Activated CD8-positive, alpha-beta memory T cell treated with anti-CD3 and anti-CD28 coated beads for 1 hour (primary cell): ENCODE measurements at regions not wholly inside any gene's neighbourhood (a gene's known extent, or its start where the extent isn't known, plus 50 kb on each side); places are given as distances from the start of the nearest gene placed in this dataset.
"Not testable (repeated sequence)": the region's sequence is repeated elsewhere in the genome, so short reads cannot be mapped to it uniquely, and the experiment has no call there.

Experiments used
- DNase-seq, 2 donors: peaks; one replicate each; pipeline ENCODE4 v3.0.0-alpha.2; 2020; ENCODE audit warnings: low read depth in 1 of 2; ENCODE audit errors: extremely low read depth in 1 of 2

DNA sequence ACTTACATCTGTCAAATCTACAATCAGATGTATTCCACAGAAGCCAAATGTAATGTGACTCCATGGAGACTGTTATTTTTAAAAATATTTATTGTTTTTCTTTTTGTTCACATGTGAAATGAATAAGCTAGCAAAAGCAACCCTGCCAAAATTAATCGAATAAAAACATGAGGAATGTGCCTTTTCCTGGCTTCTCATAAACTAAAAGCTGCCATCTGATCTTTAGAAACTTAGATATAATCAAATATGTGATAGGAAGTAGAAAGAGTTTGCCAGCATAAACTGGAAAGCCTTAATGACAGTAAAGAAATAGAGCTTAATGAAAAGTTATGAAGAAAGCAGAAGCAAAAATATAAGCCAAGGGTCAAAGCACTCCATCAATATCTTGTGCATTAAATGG, 1724.7 kb upstream of the WWC1 start:
- no peak for DNase-seq

DNA sequence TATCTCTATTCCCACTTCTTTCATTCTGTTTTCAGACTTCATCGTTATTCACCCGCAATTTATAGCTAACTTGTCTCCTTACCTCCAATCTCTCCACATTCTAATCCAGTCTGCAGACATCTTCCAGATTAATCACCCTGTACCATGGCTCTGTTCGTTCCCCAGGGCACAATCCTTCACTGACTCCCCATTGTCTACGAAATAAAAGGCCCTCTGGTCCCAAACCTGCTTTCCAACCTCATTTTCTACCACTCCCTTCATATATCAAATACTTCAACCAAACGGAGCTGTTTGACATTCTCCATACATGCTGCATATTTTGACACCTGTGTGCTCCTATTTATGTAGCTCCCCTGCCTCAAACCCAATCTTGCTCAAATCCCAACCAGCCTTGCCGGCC, 1720.6 kb upstream of the WWC1 start:
- DNase-seq = no peak

DNA sequence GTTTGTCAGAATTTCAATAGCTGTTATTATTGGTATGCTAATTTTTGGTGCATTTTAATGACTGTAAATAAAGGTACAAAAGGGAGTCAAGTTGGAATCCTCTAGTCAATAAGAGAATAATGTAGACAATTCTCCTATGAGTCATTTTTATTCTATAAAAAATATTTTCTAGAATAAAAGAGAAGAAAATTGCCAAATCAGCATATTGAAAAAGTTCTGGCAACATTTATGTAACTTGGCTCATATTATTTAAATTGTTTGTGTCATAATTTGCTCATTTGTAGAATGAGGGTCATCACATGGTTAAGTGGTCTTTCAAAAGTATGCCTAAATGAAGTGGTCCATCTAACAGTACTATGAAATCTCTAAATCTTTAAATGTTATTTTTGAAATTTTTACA, 1719.8 kb upstream of the WWC1 start:
- no peak for DNase-seq

DNA sequence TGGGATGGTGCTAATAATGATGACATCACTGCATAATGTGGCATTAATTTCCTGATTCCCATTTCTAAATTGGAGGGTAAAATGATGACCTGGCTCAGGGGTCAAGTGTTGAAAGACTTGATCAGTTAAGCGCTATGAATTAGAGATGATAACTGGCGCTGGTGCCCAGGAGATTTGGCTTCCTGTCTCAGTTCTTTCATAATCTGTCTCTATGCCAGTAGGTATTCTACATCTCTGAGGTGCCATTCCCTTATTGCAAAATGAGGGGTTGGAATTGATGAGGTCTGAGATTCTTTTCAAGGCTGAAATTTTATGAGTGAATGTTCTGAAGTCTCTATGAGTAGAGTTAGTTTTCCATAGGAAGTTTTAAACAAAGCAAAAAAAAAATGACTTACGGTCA, 1715.1 kb upstream of the WWC1 start:
- no peak for DNase-seq

DNA sequence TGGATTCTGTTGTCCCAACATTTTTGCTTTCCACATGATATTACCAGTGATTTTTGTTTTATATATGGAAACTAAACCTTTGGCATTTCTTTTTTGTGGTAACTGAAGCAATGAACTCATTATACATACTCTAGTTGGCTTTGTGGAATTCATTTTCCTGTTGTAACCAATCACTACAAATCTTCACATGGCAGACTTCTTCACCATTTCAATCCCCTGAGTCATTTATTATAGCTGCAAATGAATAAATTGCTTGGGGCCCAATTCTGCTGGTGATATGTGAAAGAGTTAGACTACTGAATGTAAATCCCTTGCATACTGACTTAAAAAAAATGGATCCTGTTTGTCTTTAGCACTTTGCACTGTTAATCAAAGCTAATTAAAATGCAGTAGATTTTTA, 1709.6 kb upstream of the WWC1 start:
- no peak for DNase-seq

DNA sequence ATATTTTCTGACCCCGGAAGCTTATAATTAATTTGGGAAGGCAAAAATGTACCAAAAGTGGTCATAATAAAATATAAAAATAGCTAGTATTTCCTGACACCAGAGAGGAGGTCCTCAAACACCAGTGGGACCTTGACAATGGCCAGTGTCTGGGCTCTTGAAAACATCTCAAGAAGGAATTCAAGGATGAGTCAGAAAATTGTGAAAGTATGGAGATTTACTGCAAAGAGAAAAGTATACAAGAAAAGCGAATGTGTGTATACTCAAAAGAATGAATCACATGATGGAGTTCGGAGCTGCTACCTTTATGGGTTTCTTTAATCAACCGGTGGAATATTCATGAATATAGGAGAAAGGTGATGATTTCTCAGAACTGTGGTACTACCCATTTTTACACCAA, 1709.0 kb upstream of the WWC1 start:
- DNase-seq = no peak

DNA sequence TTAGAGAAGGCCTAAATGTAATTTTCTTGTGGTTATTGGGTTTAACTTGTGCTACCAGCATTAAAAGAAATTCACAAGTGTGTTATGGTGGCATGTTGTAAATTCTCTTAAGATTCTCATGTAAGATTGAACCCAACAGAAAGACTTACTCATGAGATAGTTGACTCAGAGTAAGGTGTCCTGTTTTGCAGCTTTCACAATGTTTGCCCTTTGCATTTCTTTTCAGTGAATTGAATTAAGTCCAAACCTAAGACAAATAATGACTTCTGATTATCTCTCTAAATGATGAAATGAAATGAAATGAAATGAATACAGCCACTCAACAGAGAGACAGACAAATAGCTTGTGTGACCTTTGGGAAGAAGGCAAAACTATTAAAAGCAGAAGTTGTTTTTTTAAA, 1696.9 kb upstream of the WWC1 start:
- DNase-seq = no peak

DNA sequence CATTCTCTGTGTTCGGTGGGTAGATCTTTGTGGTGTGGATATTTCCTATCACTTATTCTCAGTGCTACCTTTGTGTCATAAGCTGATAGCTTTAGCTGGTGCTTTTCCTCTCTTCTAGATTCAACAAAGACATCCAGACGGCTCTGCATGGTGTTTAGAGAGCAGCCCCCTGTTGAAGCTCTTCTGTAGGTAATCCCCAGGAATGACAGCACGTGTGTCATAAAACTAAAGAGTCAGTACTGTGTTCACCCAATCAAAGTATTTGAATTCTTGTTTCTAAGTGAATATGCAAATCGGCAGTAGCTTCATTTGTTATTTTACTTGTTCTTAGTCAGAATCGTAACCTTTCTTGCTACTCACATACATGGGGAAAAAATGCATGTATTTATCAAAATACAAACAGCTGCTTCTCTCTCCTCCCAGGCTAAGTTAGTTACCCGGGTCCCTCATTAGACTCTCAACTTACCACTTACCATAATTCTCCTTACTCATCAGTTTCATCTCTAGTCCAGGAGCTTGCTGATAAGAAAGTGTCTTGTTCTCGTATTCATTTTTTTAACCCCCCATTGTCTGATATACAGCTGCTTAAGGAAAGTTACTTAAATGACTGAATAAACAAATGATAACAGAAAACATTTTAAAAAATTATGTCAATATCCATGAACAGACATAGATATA, 1696.0 kb upstream of the WWC1 start:
- no peak for DNase-seq

DNA sequence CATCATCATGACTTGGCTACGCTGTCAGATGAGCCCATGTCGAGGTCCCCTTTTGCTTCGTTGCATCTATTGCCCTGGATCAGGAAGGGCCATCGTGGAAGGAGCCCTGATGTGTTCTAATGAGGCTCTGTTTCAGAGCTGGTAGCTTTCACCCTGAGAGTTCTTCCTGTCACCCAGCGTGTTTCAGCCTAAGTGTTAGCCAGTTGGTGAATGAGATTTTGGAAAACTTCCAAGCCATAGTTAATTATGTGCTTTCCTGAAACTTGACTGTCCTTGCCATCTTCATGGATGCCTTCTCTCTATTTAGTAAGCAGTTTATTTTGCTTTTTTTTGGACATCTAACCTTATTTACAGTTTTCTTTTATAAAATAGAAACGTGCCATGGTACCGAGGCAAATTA, 1695.4 kb upstream of the WWC1 start:
- no peak for DNase-seq

DNA sequence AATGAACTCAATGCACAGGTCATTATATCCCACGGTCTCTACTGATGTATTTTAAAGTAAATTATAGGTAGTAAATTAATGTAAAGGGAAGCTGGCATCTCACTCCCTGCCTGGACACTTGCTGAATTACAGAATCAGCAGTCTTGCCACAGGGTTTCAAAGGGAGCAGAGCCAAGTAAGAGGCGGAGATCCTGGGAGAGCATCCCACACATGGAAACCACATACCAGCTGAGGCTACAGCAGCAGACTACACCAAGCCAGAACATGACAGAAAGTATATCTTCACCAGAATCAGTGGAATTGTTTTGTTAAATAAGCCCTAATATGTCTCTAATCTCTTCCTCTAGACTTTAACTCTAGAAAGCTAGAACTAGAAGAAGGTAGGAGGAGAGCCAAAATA, 1689.2 kb upstream of the WWC1 start:
- no peak for DNase-seq

DNA sequence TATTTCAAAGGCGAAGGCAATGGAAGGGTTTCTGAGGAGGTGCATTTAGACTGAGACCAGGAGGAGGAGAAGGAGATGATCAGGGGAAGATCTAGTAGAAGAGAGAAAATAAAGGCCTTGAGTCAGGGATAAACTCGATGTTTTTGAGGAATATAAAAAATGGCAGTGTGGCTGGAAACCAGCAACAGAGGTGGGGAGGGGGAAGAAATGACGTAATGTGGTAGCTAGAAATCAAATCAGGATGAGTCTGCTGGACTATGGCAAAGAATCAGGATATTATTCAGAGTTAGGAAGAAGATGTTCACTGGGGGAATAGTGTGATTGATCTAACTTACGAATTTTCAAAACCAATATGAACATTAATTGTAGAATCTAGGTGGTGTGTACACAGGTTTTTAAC, 1673.9 kb upstream of the WWC1 start:
- DNase-seq = no peak

DNA sequence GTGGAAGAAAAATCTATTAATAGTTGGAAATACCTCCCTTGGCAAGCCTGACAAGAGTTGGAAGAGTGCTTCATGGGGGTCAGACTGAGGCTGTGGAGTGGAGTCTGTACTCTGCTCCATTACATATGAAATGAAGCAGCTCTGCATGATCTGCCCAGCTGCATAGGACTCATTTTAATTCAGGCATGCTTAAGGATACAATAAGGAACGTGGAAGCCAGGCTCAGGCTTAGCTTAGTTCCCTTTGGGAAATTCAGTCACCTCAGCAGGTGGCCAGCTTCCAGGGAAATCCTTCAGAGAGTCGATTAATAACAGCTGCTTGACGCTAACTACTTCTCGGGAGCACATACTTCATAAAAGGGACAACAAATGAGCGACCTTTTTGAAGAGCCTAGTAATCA, 1672.9 kb upstream of the WWC1 start:
- no peak for DNase-seq

DNA sequence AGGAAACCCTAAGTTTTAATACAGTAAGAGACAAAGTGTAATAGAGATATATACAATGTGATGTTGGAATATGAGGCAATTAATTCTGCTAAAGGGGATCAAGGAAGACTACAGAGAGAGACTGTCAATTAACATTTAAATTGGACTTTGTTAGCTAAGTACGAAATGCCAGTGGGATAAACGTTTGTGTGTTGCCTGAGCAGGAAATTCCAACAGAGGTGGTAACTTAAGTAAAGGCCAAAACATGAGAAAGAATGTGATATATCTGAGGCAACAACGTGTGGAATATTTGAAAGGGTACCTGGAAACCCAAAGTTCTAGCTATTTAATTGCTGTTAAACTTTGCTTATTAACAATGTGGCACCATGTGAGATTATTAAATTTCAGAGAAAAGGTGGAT, 1666.9 kb upstream of the WWC1 start:
- no peak for DNase-seq

DNA sequence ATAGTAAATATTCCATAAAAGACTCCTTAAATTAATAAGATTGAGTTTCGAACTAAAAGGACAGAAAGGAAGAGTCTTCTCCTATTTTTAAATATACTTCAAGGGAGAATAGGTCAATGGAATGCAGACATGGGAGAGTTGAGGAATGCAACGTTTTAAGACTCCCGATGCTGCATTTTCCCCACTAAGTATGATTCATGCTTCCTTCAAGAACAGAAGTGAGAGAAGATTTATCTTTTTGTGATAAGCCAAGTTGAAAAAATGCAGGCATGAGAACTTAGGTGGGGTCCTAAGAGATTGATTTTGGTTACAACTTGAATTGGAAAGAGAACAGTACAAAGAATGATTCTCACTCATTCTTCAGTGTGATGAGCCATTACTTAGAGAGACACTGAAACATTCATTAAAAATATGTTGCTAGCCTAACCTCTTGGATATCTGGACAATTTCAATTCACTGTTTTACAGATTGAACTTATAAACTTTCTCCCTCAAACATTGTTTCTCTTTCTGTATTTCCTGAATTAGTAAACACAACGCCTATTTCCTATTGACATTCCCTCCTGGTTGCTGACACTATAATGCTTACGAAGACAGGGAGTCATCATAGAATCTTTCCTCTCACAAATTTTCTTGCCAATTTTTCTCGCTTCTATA, 1666.1 kb upstream of the WWC1 start:
- DNase-seq = no peak

DNA sequence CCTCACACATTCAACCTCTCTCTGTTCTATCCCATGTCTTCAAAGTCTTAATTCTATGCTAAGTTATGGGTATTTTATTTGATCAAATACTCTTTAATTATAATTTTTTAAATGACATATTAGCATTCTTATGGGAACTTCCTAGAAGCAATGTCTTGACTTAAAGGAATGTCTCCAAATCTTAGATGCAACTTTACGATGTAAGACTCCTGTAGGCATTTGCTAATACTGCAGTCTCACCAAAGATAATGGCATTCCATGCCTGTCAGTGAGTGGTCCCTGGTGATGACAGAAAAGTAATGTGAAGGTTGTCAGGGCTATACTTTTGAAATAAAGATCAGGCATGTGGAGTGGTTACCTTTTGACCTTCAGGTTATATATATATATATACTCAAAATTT, 1654.2 kb upstream of the WWC1 start:
- DNase-seq = no peak

DNA sequence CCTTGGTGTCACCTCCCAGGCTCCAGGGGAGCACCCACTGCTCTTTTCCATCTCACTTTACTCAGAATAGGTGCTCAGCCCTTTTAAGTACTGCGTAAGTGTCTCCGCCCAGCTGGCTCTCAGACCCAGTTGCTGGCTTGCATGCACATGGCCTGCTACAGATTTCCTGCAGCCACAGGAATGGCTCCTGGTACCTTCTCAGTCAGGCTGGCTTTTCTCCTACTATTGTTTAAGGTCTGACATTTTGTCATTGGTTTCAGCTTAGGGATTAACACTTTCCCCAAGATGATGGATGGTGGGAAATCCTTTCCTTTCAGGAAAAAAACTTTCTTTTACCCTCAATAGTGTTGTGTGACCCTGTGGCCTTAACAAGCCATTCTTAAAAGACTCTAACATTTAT, 1652.3 kb upstream of the WWC1 start:
- no peak for DNase-seq

DNA sequence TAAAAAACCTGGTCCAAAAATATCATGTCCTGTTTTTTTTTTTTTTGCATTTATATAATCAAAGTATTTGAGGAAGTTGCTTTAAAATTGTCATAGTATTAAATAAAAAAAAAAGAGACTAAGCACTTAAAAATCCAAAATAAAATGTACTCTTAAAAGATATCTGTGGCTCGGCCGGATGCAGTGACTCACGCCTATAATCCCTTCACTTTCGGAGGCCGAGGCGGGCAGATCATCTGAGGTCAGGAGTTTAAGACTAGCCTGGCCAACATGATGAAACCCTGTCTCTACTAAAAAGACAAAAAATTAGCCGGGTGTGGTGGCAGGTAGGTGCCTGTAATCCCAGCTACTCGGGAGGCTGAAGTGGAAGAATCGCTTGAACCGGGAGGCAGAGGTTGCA, 1651.3 kb upstream of the WWC1 start:
- DNase-seq = not testable (repeated sequence)

DNA sequence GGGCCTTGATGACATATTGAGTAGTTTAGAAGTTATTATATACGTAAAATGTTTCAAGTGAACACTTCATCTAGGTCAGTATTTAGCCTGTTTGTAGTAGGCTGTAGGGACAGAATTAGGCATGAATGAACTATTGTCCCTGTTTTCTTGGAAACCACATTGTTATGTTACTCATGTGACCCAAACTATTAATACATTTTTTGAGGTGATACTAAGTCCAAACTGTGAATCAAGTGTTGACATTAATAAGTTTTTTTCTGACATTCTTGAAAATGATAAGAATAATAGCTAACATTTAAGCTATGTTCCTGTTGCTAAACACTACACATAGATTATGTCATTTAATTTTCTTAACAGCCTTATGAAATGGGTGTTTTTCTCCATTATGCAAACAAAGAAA, 1642.7 kb upstream of the WWC1 start:
- DNase-seq = no peak

DNA sequence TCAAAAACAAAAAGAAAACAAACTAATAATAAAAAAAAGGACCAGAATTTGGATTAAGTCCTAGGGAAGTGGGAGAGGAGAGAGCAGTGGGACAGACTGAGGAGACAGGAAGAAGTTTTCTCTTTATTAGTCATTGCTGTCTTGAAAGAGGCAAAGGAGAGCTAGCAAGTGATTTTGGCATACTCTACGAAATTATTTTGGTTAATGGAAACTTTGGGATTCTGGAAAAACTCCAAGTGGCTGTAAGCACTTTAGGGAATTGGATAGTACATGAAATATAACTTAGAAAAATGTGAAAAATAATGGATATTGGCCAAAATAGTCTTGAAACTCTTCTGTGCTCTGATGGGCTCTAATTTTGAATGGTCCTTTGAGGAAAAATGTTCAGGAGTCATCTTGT, 1641.8 kb upstream of the WWC1 start:
- DNase-seq = no peak

DNA sequence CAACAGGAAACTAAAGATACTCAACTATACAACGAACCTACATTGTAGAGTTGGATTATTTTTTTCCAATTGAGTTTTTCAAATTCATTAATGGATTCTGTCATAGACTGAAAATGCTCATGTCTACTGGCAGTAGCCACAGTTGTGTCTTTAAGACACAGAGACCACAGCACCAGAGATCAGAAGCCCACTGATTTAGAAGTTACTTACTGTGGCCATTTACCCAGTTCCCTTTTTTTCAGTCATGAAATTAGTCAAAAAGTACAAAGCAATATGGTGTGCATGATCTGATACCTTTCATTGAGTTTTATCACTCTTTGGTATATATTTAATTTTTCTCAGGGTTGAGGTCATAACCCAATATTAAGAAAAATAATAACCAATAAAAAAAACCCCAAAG, 1640.2 kb upstream of the WWC1 start:
- DNase-seq = no peak

DNA sequence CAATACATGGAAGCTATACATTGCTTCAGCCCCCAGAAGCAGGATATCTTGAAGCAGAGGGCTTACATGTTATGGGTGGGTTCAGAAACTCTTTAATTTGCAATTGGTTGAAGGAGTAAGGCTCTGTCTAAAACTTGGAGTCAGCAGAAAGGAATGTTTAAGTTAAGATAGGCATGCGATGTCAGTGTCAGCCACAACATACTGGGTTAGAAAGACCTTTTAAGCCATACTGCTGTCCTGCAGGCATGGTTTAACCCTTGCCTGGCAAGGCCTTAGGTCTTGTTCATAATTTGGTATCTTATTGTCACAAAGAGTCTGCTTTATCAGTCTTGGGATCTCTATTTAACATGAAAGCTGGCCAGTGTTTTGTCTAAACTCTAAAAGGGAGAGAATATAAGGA, 1619.6 kb upstream of the WWC1 start:
- DNase-seq = no peak

DNA sequence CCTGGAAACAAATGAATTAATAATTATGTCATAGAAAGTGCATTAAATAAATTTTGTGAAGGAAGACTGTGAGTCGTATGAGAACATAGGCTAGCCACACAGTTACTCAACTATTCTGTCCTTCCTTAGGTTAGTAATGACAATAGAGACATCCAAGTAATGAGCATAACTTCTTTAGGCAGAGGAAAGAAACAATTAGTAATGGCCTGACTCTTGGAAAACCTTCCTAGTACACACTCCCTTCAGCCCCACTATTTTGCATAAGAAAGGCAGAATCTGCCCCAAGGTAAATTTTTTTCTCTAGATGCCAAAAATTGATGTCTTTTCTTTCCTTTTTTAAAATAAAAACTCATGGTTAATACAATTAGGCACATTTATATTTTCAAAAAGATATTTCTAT, 1619.0 kb upstream of the WWC1 start:
- no peak for DNase-seq

DNA sequence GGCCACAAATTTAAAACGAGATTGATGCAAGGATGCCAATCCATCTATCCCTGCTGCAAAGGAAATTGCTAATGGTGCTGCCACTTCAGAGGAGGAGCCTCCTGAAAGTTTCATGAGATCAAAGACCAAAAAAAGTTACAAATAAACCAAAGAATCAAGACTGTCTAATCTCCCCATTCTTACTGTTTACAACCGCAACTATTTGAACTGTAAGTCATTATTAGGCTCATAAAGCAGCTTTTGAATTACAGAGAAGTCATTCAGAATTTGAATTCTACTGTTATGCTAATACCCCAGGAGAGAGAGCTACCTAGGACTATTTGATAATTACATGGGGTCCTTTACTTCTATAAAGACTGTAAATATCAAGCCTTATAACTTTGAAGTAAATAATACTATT, 1613.6 kb upstream of the WWC1 start:
- no peak for DNase-seq
